Lung (tissue), 11 donors: ENCODE measurements at regions not wholly inside any gene's neighbourhood (a gene's known extent, or its start where the extent isn't known, plus 50 kb on each side); places are given as distances from the start of the nearest gene placed in this dataset.
"Not testable (repeated sequence)": the region's sequence is repeated elsewhere in the genome, so short reads cannot be mapped to it uniquely, and the experiment has no call there.

ENCODE experiments used
- ATAC-seq: fragments of 200-7000 bp; cut with Tn5 transposase; one replicate; pipeline ENCODE4 v1.9.1; 2020; ENCODE audit warnings: moderate number of reproducible peaks; ENCODE audit not compliant: insufficient read depth, low FRiP score
- DNase-seq, 3 donors: peaks; one replicate each; pipeline ENCODE4 v3.0.0-alpha.2; 2013 to 2017
- H3K27ac ChIP-seq, 2 donors: one replicate each; pipeline ENCODE4 v1.5.1; 2013; ENCODE audit warnings: mild to moderate bottlenecking in 2 of 2, moderate library complexity in 2 of 2, control low read depth in 1 of 2, inconsistent platforms in 1 of 2, low read depth in 1 of 2, low read length in 1 of 2
- H3K27me3 ChIP-seq, 3 donors: one replicate each; pipeline ENCODE4 v1.5.1; 2013; ENCODE audit warnings: low read length in 2 of 3; ENCODE audit not compliant: control insufficient read depth in 3 of 3, insufficient read depth in 3 of 3
- H3K36me3 ChIP-seq, 4 donors: one replicate each; pipeline ENCODE4 v1.5.1; 2013; ENCODE audit warnings: low read length in 4 of 4, mild to moderate bottlenecking in 1 of 4, moderate library complexity in 1 of 4; ENCODE audit not compliant: control insufficient read depth in 4 of 4, insufficient read depth in 4 of 4
- H3K4me1 ChIP-seq, 5 donors: one replicate each; pipeline ENCODE4 v1.5.1; 2013; ENCODE audit warnings: low read length in 5 of 5, mild to moderate bottlenecking in 2 of 5, moderate library complexity in 1 of 5; ENCODE audit not compliant: control insufficient read depth in 5 of 5, insufficient read depth in 5 of 5
- H3K4me3 ChIP-seq: one replicate; pipeline ENCODE4 v1.5.1; 2013; ENCODE audit warnings: mild to moderate bottlenecking, control low read depth, moderate library complexity
- H3K9ac ChIP-seq, 2 donors: one replicate each; pipeline ENCODE4 v1.5.1; 2013; ENCODE audit warnings: low read length in 2 of 2, control low read depth in 1 of 2; ENCODE audit not compliant: insufficient read depth in 1 of 2
- H3K9me3 ChIP-seq, 4 donors: one replicate each; pipeline ENCODE4 v1.5.1; 2013; ENCODE audit warnings: low read length in 3 of 4, mild to moderate bottlenecking in 1 of 4, moderate library complexity in 1 of 4; ENCODE audit not compliant: control insufficient read depth in 4 of 4, insufficient read depth in 3 of 4
- CTCF ChIP-seq: IDR thresholded peaks from 2 replicates; pipeline ENCODE4 v1.5.1; 2012; ENCODE audit warnings: mild to moderate bottlenecking; ENCODE audit errors: control extremely low read depth, extremely low read depth
- WGBS, 2 donors: extraction: QIAGEN DNeasy Blood & Tissue Kit; methylation state at CpG; one replicate each; pipeline ENCODE4 v1.1.7; 2013; 5-methylcytosine and 5-hydroxymethylcytosine counted together
- donor health status: control.
- donor health status: control.
- donor health status: Bipolar disorder and iron deficiency.
- donor health status: healthy.
- donor health status: DM: yes; HTN: yes; CAD: no.

GRCh38 chr6:82786248-82786647 lies 279.4 kb downstream of the UBE3D start:
- Histone ChIP-seq H3K27me3 (no peaks in the 10 kb centered on the region), H3K9ac (no peak overlapping the region), H3K27ac (no peak overlapping the region), H3K4me1 (no peaks in the 10 kb centered on the region), H3K4me3 (no peak overlapping the region), H3K9me3 (peaks cover 0 to 14% (median 0%) of the 10 kb centered on the region in 4 donors), H3K36me3 (no peaks in the 10 kb centered on the region)
- DNase-seq (no peak), ATAC-seq (no peak)
- WGBS, 2 donors: 89 to 93% methylated on average over 3 of the region's 3 CpGs
- TF ChIP-seq CTCF: no peak

- no peaks in the 10 kb centered on the region for H3K27me3 ChIP-seq
- ATAC-seq (no peak), DNase-seq (no peak)
- no peak overlapping the region for H3K27ac ChIP-seq
- H3K36me3 ChIP-seq: no peaks in the 10 kb centered on the region
- TF ChIP-seq CTCF: no peak
- no peak overlapping the region for H3K9ac ChIP-seq
- no peaks in the 10 kb centered on the region for H3K4me1 ChIP-seq
- WGBS, 2 donors: 73 to 76% methylated on average over 1 of the region's 1 CpG
- H3K4me3 ChIP-seq: no peak overlapping the region
- no peaks in the 10 kb centered on the region for H3K9me3 ChIP-seq
Measured at GRCh38 chr6:82795940-82796339, 269.7 kb downstream of the UBE3D start.

- Histone ChIP-seq H3K36me3 (no peaks in the 10 kb centered on the region), H3K9ac (no peak overlapping the region), H3K27ac (no peak overlapping the region), H3K9me3 (peaks cover 0 to 2% (median 0%) of the 10 kb centered on the region in 4 donors), H3K4me3 (no peak overlapping the region), H3K4me1 (no peaks in the 10 kb centered on the region), H3K27me3 (no peaks in the 10 kb centered on the region)
- 94 to 95% methylated on average over 2 of the region's 2 CpGs for WGBS, 2 donors
- DNase-seq: no peak
- no peak for ATAC-seq
- TF ChIP-seq CTCF: no peak
Measured at GRCh38 chr6:82801083-82801482, 264.6 kb downstream of the UBE3D start.

- not testable (repeated sequence) for H3K4me3 ChIP-seq, H3K27me3 ChIP-seq, H3K4me1 ChIP-seq, H3K9ac ChIP-seq, H3K27ac ChIP-seq, ATAC-seq, DNase-seq, H3K9me3 ChIP-seq, H3K36me3 ChIP-seq
Measured at GRCh38 chr6:82816243-82816642, 249.4 kb downstream of the UBE3D start.
